WTC11 (cell line): ENCODE measurements at regions not wholly inside any gene's neighbourhood (a gene's known extent, or its start where the extent isn't known, plus 50 kb on each side); places are given as distances from the start of the nearest gene placed in this dataset.

Source experiments
- ARID4B ChIP-seq: sonication (generic); formaldehyde crosslinking; IDR thresholded peaks from 2 replicates; pipeline ENCODE4 v1.8.0; 2023; ENCODE audit warnings: missing genetic modification reagents, mild to moderate bottlenecking, borderline replicate concordance
- ATF3 ChIP-seq: sonication (generic); formaldehyde crosslinking; conservative IDR thresholded peaks from 2 replicates; pipeline ENCODE4 v1.8.1; 2022; ENCODE audit warnings: mild to moderate bottlenecking, missing genetic modification reagents
- ATF6 ChIP-seq: sonication (generic); formaldehyde crosslinking; IDR thresholded peaks from 2 replicates; pipeline ENCODE4 v1.8.1; 2023; ENCODE audit warnings: mild to moderate bottlenecking, missing genetic modification reagents
- ESRRA ChIP-seq: sonication (generic); formaldehyde crosslinking; IDR thresholded peaks from 2 replicates; pipeline ENCODE4 v1.8.1; 2022; ENCODE audit warnings: mild to moderate bottlenecking, missing genetic modification reagents, borderline replicate concordance
- MLX ChIP-seq: sonication (generic); formaldehyde crosslinking; IDR thresholded peaks from 2 replicates; pipeline ENCODE4 v1.8.1; 2023; ENCODE audit warnings: mild to moderate bottlenecking, missing genetic modification reagents, moderate library complexity
- NR2C2 ChIP-seq: sonication (generic); formaldehyde crosslinking; IDR thresholded peaks from 2 replicates; pipeline ENCODE4 v1.8.0; 2022; ENCODE audit warnings: mild to moderate bottlenecking, missing genetic modification reagents
- ZNF416 ChIP-seq: fragments of 250-450 bp; sonication (Bioruptor Pico); IDR thresholded peaks from 2 replicates; pipeline ENCODE4 v1.9.0; 2021; ENCODE audit warnings: mild to moderate bottlenecking, inconsistent platforms
- TF ChIP-seq, protein P1 (sequence below): fragments of 200-600 bp; IDR thresholded peaks from 2 replicates; pipeline ENCODE4 v1.8.0; 2022; ENCODE audit warnings: antibody characterized with exemption
- TF ChIP-seq, protein P2 (sequence below): sonication (generic); formaldehyde crosslinking; IDR thresholded peaks from 2 replicates; pipeline ENCODE4 v1.8.1; 2023; ENCODE audit warnings: mild to moderate bottlenecking, missing genetic modification reagents

GRCh38 chr16:6853565-6853964 is 479.1 kb upstream of the RBFOX1 start:
- TF ChIP-seq, protein P1, sequence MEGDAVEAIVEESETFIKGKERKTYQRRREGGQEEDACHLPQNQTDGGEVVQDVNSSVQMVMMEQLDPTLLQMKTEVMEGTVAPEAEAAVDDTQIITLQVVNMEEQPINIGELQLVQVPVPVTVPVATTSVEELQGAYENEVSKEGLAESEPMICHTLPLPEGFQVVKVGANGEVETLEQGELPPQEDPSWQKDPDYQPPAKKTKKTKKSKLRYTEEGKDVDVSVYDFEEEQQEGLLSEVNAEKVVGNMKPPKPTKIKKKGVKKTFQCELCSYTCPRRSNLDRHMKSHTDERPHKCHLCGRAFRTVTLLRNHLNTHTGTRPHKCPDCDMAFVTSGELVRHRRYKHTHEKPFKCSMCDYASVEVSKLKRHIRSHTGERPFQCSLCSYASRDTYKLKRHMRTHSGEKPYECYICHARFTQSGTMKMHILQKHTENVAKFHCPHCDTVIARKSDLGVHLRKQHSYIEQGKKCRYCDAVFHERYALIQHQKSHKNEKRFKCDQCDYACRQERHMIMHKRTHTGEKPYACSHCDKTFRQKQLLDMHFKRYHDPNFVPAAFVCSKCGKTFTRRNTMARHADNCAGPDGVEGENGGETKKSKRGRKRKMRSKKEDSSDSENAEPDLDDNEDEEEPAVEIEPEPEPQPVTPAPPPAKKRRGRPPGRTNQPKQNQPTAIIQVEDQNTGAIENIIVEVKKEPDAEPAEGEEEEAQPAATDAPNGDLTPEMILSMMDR = no peak
- no peak for TF ChIP-seq NR2C2
- no peak for TF ChIP-seq ATF3 (CRISPR knock-in tag)
- TF ChIP-seq ZNF416 (CRISPR knock-in tag) = no peak
- TF ChIP-seq ARID4B (CRISPR knock-in tag) = no peak
- no peak for TF ChIP-seq ESRRA
- no peak for TF ChIP-seq ATF6 (CRISPR knock-in tag)
- TF ChIP-seq, protein P2, sequence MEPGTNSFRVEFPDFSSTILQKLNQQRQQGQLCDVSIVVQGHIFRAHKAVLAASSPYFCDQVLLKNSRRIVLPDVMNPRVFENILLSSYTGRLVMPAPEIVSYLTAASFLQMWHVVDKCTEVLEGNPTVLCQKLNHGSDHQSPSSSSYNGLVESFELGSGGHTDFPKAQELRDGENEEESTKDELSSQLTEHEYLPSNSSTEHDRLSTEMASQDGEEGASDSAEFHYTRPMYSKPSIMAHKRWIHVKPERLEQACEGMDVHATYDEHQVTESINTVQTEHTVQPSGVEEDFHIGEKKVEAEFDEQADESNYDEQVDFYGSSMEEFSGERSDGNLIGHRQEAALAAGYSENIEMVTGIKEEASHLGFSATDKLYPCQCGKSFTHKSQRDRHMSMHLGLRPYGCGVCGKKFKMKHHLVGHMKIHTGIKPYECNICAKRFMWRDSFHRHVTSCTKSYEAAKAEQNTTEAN (CRISPR knock-in tag) = no peak
- no peak for TF ChIP-seq MLX (CRISPR knock-in tag)
